ENCODE measurements at regions not wholly inside any gene's neighbourhood (a gene's known extent, or its start where the extent isn't known, plus 50 kb on each side); places are given as distances from the start of the nearest gene placed in this dataset.
"Not testable (repeated sequence)": the region's sequence is repeated elsewhere in the genome, so short reads cannot be mapped to it uniquely, and the experiment has no call there.

DNA sequence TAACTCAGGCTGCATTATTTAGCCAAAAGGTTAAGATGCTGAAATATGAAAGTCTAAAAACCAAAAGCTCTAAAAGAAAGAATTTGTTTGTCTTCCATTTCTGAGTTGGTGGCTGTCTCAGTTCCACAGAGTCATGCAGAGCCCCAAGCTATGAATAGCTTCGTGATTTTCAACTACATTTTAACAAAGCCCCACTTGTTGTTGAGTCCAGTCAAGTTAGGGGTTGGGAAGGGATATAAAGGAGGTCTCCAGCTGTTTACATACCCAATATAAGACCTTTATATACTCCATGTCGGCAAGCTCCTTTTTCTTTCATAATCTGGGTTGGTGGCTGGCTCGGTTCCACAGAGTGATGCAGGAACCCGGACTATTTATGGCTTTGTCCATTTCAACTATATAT, 924.6 kb upstream of the PRKX start:
- WGBS, 2 donors = 81 to 82% methylated on average over 4 of the region's 4 CpGs
- TF ChIP-seq POLR2A (IDR thresholded peaks at IDR 0.05) = no peak
- TF ChIP-seq CTCF (IDR thresholded peaks at IDR 0.05) = no peak
- intact Hi-C loops (cut with DNase I; ENCODE audit: low total_unique reads) = no loop called here
- H3K4me3 ChIP-seq (ENCODE audit: low read depth, poor library complexity, severe bottlenecking) = no peak overlapping the region
- no peak for DNase-seq (ENCODE audit: low spot score in 2 of 2)

GRCh38 chrX:4627414-4627813, 914.0 kb upstream of the PRKX start:
- no peak overlapping the region for H3K4me3 ChIP-seq (ENCODE audit: low read depth, poor library complexity, severe bottlenecking)
- DNase-seq (ENCODE audit: low spot score in 2 of 2) = no peak
- TF ChIP-seq CTCF (IDR thresholded peaks at IDR 0.05) (no peak), POLR2A (IDR thresholded peaks at IDR 0.05) (no peak)
- WGBS, 2 donors = 24 to 30% methylated on average over 1 of the region's 1 CpG
- intact Hi-C loops (cut with DNase I; ENCODE audit: low total_unique reads) = no loop called here

GRCh38 chrX:4622486-4623167, 909.2 kb upstream of the PRKX start:
- 50 to 57% methylated on average over 5 of the region's 5 CpGs for WGBS, 2 donors
- H3K4me3 ChIP-seq (ENCODE audit: low read depth, poor library complexity, severe bottlenecking) = no peak overlapping the region
- DNase-seq (ENCODE audit: low spot score in 2 of 2) = no peak
- TF ChIP-seq POLR2A (IDR thresholded peaks at IDR 0.05) (no peak), CTCF (IDR thresholded peaks at IDR 0.05) (no peak)
- intact Hi-C loops (cut with DNase I; ENCODE audit: low total_unique reads) = no loop called here

GRCh38 chrX:4613651-4614050, 900.2 kb upstream of the PRKX start:
- DNase-seq (ENCODE audit: low spot score in 2 of 2); H3K4me3 ChIP-seq (ENCODE audit: low read depth, poor library complexity, severe bottlenecking); intact Hi-C loops (cut with DNase I; ENCODE audit: low total_unique reads): not testable (repeated sequence)
- WGBS, 2 donors = 85 to 91% methylated on average over 2 of the region's 2 CpGs

DNA sequence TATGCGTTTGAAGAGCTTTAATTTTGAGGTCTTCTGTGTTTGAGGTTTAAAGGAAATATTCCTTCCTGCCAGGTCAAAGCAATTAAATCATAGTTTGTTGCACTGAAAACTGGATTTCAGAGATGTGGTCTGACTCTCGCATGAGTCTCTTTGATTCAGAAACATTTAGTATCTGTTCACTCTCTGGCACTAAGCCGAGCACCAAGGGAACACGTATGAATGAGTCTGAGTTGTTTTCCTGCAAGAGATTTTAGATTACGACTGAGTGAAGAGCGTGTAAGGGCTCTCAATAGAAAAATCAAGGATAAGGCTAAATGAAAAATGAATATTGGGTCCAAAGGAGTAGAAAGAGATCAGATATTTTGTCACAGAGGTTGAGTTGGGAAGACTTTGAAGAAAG, 875.4 kb upstream of the PRKX start:
- 38 to 53% methylated on average over 6 of the region's 6 CpGs for WGBS, 2 donors
- TF ChIP-seq POLR2A (IDR thresholded peaks at IDR 0.05) (no peak), CTCF (IDR thresholded peaks at IDR 0.05) (no peak)
- intact Hi-C loops (cut with DNase I; ENCODE audit: low total_unique reads) = no loop called here
- H3K4me3 ChIP-seq (ENCODE audit: low read depth, poor library complexity, severe bottlenecking) = no peak overlapping the region
- DNase-seq (ENCODE audit: low spot score in 2 of 2) = no peak

DNA sequence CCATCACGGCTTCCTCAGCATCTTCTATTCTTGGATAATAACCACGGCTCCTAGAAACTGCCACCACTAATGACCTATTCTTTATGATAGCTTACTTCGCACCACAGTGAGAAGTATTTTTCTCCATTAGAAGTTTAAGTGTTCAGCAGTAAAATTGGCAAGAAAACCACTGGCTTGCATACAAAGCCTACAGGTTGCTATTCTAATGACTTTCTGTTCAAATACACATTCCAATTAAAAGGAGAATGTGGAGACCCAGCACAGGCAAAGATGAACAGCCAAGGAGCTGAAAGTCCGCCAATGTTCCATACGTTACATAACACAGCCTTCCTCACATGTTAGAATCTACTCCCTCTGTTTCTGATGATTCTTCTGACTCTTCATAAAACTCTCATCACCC, 875.0 kb upstream of the PRKX start:
- no peak for DNase-seq (ENCODE audit: low spot score in 2 of 2)
- WGBS, 2 donors = 37 to 46% methylated on average over 5 of the region's 5 CpGs
- intact Hi-C loops (cut with DNase I; ENCODE audit: low total_unique reads) = no loop called here
- TF ChIP-seq CTCF (IDR thresholded peaks at IDR 0.05) = no peak
- H3K4me3 ChIP-seq (ENCODE audit: low read depth, poor library complexity, severe bottlenecking) = no peak overlapping the region

All from lower leg skin (tissue), 4 donors.